B cell (primary cell): ENCODE measurements at regions not wholly inside any gene's neighbourhood (a gene's known extent, or its start where the extent isn't known, plus 50 kb on each side); places are given as distances from the start of the nearest gene placed in this dataset.
"Not testable (repeated sequence)": the region's sequence is repeated elsewhere in the genome, so short reads cannot be mapped to it uniquely, and the experiment has no call there.

Experiments
- EZH2 ChIP-seq: IDR thresholded peaks from 2 replicates; pipeline ENCODE4 v1.6.1; 2012; ENCODE audit warnings: borderline replicate concordance, low read depth, mild to moderate bottlenecking, moderate library complexity, low read length; ENCODE audit not compliant: insufficient read depth, poor library complexity, severe bottlenecking
- TF ChIP-seq, protein P1 (sequence below): fragments of 200-600 bp; IDR thresholded peaks from one replicate; pipeline ENCODE4 v1.8.0; 2022; ENCODE audit warnings: antibody characterized with exemption, mild to moderate bottlenecking

- TF ChIP-seq, protein P1, sequence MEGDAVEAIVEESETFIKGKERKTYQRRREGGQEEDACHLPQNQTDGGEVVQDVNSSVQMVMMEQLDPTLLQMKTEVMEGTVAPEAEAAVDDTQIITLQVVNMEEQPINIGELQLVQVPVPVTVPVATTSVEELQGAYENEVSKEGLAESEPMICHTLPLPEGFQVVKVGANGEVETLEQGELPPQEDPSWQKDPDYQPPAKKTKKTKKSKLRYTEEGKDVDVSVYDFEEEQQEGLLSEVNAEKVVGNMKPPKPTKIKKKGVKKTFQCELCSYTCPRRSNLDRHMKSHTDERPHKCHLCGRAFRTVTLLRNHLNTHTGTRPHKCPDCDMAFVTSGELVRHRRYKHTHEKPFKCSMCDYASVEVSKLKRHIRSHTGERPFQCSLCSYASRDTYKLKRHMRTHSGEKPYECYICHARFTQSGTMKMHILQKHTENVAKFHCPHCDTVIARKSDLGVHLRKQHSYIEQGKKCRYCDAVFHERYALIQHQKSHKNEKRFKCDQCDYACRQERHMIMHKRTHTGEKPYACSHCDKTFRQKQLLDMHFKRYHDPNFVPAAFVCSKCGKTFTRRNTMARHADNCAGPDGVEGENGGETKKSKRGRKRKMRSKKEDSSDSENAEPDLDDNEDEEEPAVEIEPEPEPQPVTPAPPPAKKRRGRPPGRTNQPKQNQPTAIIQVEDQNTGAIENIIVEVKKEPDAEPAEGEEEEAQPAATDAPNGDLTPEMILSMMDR: not testable (repeated sequence)
- TF ChIP-seq EZH2: not testable (repeated sequence)
These were observed 310.9 kb upstream of the FRG1 start for GRCh38 chr4:189629733-189630132.
